ENCODE measurements at regions not wholly inside any gene's neighbourhood (a gene's known extent, or its start where the extent isn't known, plus 50 kb on each side); places are given as distances from the start of the nearest gene placed in this dataset.

DNA sequence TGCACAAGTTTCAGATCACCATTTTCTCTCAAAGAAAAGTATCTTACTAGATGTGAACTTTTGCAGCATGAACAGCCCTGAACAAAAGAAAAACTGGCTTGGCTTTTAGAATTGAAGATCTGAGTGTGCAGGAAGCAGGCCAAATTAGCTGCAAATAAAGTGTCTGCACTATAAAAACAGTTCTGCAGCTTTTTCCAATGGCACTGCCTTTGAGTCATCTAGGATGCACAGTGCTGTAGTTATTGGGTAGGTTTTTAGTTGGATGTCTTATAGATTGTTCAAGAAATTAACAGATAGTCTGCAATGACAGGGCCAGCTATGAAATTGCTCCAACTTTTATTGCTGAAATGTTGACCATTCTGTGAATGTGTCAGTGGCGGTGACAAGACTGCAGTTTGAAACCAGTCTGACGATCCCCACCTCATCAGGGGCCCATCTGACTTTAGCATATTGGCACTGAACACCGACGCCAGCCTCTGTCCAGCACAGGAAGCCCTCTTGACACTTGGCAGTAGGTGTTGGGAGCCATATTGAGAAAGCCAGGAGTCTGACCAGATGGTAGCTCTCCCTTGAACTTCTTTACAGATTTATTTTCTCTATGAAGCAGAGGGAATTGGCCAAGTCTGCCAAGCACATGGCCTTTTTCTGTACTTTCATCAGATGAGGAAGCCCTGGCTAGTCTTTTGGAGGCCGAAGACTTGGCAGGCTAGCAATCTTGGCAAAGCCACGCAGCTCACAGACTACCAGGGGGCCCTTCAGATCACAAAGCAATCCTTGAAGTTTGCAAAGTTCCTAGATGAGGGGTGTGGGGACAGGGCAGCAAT lies 490.6 kb downstream of the NEBL start:
- TF ChIP-seq JUND (IDR thresholded peaks at IDR 0.05) = no peak
- no peak for TF ChIP-seq CTCF (IDR thresholded peaks at IDR 0.05; ENCODE audit: low read depth, low read length, missing input control)
- no peak for TF ChIP-seq HNF4A (conservative IDR thresholded peaks at IDR 0.05)
- no peak for TF ChIP-seq RXRA (IDR thresholded peaks at IDR 0.05)
- no peak for TF ChIP-seq TAF1 (conservative IDR thresholded peaks at IDR 0.05)
- no peak for TF ChIP-seq RAD21 (IDR thresholded peaks at IDR 0.05)

Data from liver (tissue), 3 donors.